Mammary epithelial cell (primary cell): ENCODE measurements at regions not wholly inside any gene's neighbourhood (a gene's known extent, or its start where the extent isn't known, plus 50 kb on each side); places are given as distances from the start of the nearest gene placed in this dataset.

Experiments
- CTCF ChIP-seq, 2 donors: IDR thresholded peaks in 1 of 2; conservative IDR thresholded peaks in 1 of 2; 2 replicates each; pipeline ENCODE4 v1.5.1; 2011 to 2012; ENCODE audit warnings: inconsistent platforms in 2 of 2, low read length in 2 of 2, mild to moderate bottlenecking in 2 of 2, control low read depth in 1 of 2, low read depth in 1 of 2; ENCODE audit not compliant: insufficient read depth in 1 of 2; ENCODE audit errors: extremely low read depth in 1 of 2
- EZH2 ChIP-seq: IDR thresholded peaks from 2 replicates; pipeline ENCODE4 v1.6.1; 2012; ENCODE audit warnings: low read length, inconsistent platforms, borderline replicate concordance

GRCh38 chr4:128521156-128521555 lies 233.5 kb upstream of the PGRMC2 start:
- TF ChIP-seq CTCF (conservative IDR thresholded peaks at IDR 0.05 in 1 of 2, IDR thresholded peaks at IDR 0.05 in 1 of 2; ENCODE audit: extremely low read depth in 1 of 2, insufficient read depth in 1 of 2, low read depth in 1 of 2, low read length in 2 of 2) (no peak), EZH2 (no peak)
